SK-N-SH (cell line): ENCODE measurements at regions not wholly inside any gene's neighbourhood (a gene's known extent, or its start where the extent isn't known, plus 50 kb on each side); places are given as distances from the start of the nearest gene placed in this dataset.

Source experiments
- CTCF ChIA-PET: fragments of 300-600, 350-600 bp; formaldehyde crosslinking; extraction: SDS; loops from one replicate; lab custom pipeline; 2021; lab: Yijun Ruan, JAX
- POLR2A ChIA-PET: fragments of 350-600 bp; sonication (Branson Sonifier 250); formaldehyde crosslinking; extraction: SDS; loops from one replicate; lab custom pipeline; 2020; ENCODE audit warnings: antibody characterized with exemption, inconsistent platforms; lab: Yijun Ruan, JAX
- DNase-seq: peaks from one replicate; pipeline ENCODE4 v3.0.0; 2012
- H2AFZ ChIP-seq: fragments of 200-600 bp; sonication (generic); 2 replicates; pipeline ENCODE4 v1.8.1; 2016; ENCODE audit warnings: antibody characterized with exemption, mild to moderate bottlenecking, low read depth
- H3F3A ChIP-seq: fragments of 200-600 bp; sonication (generic); replicated peaks from 2 replicates; pipeline ENCODE3; 2016; ENCODE audit warnings: antibody characterized with exemption, mild to moderate bottlenecking; ENCODE audit not compliant: insufficient read depth
- H3K27ac ChIP-seq, 2 experiments: fragments of 200-500 bp in 1 of 2; fragments of 200-600 bp in 1 of 2; sonication (Bioruptor generic) in 1 of 2; sonication (generic), shearing (Covaris generic) in 1 of 2; 2 replicates each; pipeline versions ENCODE4 v1.5.1 to v1.6.1; 2014 to 2016; ENCODE audit warnings: low read depth in 2 of 2, inconsistent platforms in 1 of 2, low read length in 1 of 2, mild to moderate bottlenecking in 1 of 2, mixed read lengths in 1 of 2
- H3K27me3 ChIP-seq: fragments of 200-600 bp; sonication (generic), shearing (Covaris generic); 2 replicates; pipeline ENCODE4 v1.6.1; 2016; ENCODE audit warnings: mixed run types; ENCODE audit not compliant: insufficient read depth
- H3K36me3 ChIP-seq, 2 experiments: fragments of 200-500 bp in 1 of 2; fragments of 200-600 bp in 1 of 2; sonication (Bioruptor generic) in 1 of 2; sonication (generic) in 1 of 2; replicated peaks in 1 of 2; 2 replicates each; pipeline versions ENCODE3 to v1.5.1; 2014 to 2016; ENCODE audit warnings: low read length in 1 of 2, mild to moderate bottlenecking in 1 of 2; ENCODE audit not compliant: insufficient read depth in 2 of 2, control insufficient read depth in 1 of 2
- H3K4me1 ChIP-seq, 2 experiments: fragments of 200-500 bp in 1 of 2; fragments of 200-600 bp in 1 of 2; sonication (Bioruptor generic) in 1 of 2; sonication (generic), shearing (Covaris generic) in 1 of 2; 2 replicates each; pipeline versions ENCODE4 v1.5.1 to v1.6.1; 2014 to 2016; ENCODE audit warnings: low read depth in 1 of 2, low read length in 1 of 2, mixed run types in 1 of 2; ENCODE audit not compliant: insufficient read depth in 2 of 2, control insufficient read depth in 1 of 2
- H3K4me2 ChIP-seq: fragments of 200-600 bp; sonication (generic), shearing (Covaris generic); 2 replicates; pipeline ENCODE4 v1.6.1; 2017; ENCODE audit warnings: mixed run types
- H3K4me3 ChIP-seq, 2 experiments: fragments of 200-500 bp in 1 of 2; fragments of 200-600 bp in 1 of 2; sonication (Bioruptor generic) in 1 of 2; sonication (generic), shearing (Covaris generic) in 1 of 2; 2 replicates each; pipeline versions ENCODE4 v1.5.1 to v1.8.1; 2014 to 2016; ENCODE audit warnings: low read depth in 2 of 2, inconsistent platforms in 1 of 2, low read length in 1 of 2, mild to moderate bottlenecking in 1 of 2, mixed read lengths in 1 of 2, moderate library complexity in 1 of 2
- H3K79me2 ChIP-seq: fragments of 200-600 bp; sonication (generic); 2 replicates; pipeline ENCODE4 v1.8.1; 2017; ENCODE audit warnings: mild to moderate bottlenecking; ENCODE audit not compliant: insufficient read depth
- H3K9ac ChIP-seq: fragments of 200-600 bp; sonication (generic); 2 replicates; pipeline ENCODE4 v1.6.1; 2017; ENCODE audit warnings: mixed run types
- H3K9me2 ChIP-seq: fragments of 200-600 bp; sonication (generic); 2 replicates; pipeline ENCODE4 v1.6.1; 2017; ENCODE audit warnings: mixed run types
- H3K9me3 ChIP-seq: fragments of 200-600 bp; sonication (generic); 2 replicates; pipeline ENCODE4 v1.6.1; 2017; ENCODE audit warnings: mixed run types, mild to moderate bottlenecking, moderate library complexity
- H4K20me1 ChIP-seq: fragments of 200-600 bp; sonication (generic); 2 replicates; pipeline ENCODE4 v1.6.1; 2017; ENCODE audit warnings: mild to moderate bottlenecking, mixed run types; ENCODE audit not compliant: insufficient read depth
- CHD2 ChIP-seq: fragments of 150-350 bp; IDR thresholded peaks from 2 replicates; pipeline ENCODE4 v1.6.1; 2018; ENCODE audit warnings: low read length; ENCODE audit not compliant: partially characterized antibody
- CTCF ChIP-seq: fragments of 200-600 bp; sonication (generic); IDR thresholded peaks from 2 replicates; pipeline ENCODE4 v1.6.1; 2017; ENCODE audit warnings: antibody characterized with exemption, mild to moderate bottlenecking, moderate library complexity
- EZH2phosphoT487 ChIP-seq: fragments of 200-600 bp; sonication (generic); IDR thresholded peaks from 2 replicates; pipeline ENCODE4 v1.6.1; 2017; ENCODE audit warnings: low read depth, mixed run types, mild to moderate bottlenecking, antibody characterized with exemption, moderate library complexity, borderline replicate concordance
- FOSL2 ChIP-seq: IDR thresholded peaks from 2 replicates; pipeline ENCODE4 v1.4.0; 2012; ENCODE audit warnings: low read depth, mild to moderate bottlenecking, moderate library complexity, borderline replicate concordance
- FOXJ3 ChIP-seq: sonication (generic); formaldehyde crosslinking; IDR thresholded peaks from 2 replicates; pipeline ENCODE4 v1.5.1; 2020; ENCODE audit warnings: mild to moderate bottlenecking, missing genetic modification reagents
- GABPA ChIP-seq: IDR thresholded peaks from 2 replicates; pipeline ENCODE4 v1.4.0; 2012; ENCODE audit warnings: low read depth, mild to moderate bottlenecking
- GATA2 ChIP-seq: sonication (generic); formaldehyde crosslinking; IDR thresholded peaks from 2 replicates; pipeline ENCODE4 v1.5.0; 2020; ENCODE audit warnings: mild to moderate bottlenecking, missing genetic modification reagents
- POLR2AphosphoS5 ChIP-seq: IDR thresholded peaks from 2 replicates; pipeline ENCODE4 v1.6.1; 2012; ENCODE audit warnings: low read depth, low read length
- RXRA ChIP-seq: IDR thresholded peaks from 2 replicates; pipeline ENCODE4 v1.4.0; 2012; ENCODE audit warnings: low read depth, mild to moderate bottlenecking, borderline replicate concordance
- SIN3A ChIP-seq: IDR thresholded peaks from 2 replicates; pipeline ENCODE4 v1.6.1; 2012; ENCODE audit warnings: low read depth, mild to moderate bottlenecking, low read length, moderate library complexity, borderline replicate concordance
- SMC3 ChIP-seq: IDR thresholded peaks from 2 replicates; pipeline ENCODE4 v1.6.1; 2012; ENCODE audit warnings: low read depth, low read length, improper control_type of control experiment
- TAF1 ChIP-seq: IDR thresholded peaks from 2 replicates; pipeline ENCODE4 v1.6.1; 2012; ENCODE audit warnings: low read depth, mild to moderate bottlenecking, low read length, moderate library complexity, borderline replicate concordance
- TCF12 ChIP-seq: IDR thresholded peaks from 2 replicates; pipeline ENCODE4 v1.4.0; 2012
- ZBTB33 ChIP-seq: IDR thresholded peaks from 2 replicates; pipeline ENCODE4 v1.4.0; 2012; ENCODE audit warnings: low read depth, borderline replicate concordance
- WGBS: methylation state at CpG from one replicate; pipeline ENCODE4 v1.1.6; 2017; ENCODE audit warnings: low lambda C conversion rate; 5-methylcytosine and 5-hydroxymethylcytosine counted together
- TF ChIP-seq, protein P1 (sequence below): IDR thresholded peaks from 2 replicates; pipeline ENCODE4 v1.4.0; 2012; ENCODE audit warnings: low read depth

GRCh38 chr5:167895899-167896659 is 395.4 kb upstream of the WWC1 start:
- no peak overlapping the region for H2AFZ ChIP-seq
- no peak overlapping the region for H3K27ac ChIP-seq
- no peak for TF ChIP-seq TAF1
- TF ChIP-seq CHD2 = no peak
- TF ChIP-seq FOXJ3 (CRISPR knock-in tag) = no peak
- no peak for TF ChIP-seq GATA2
- TF ChIP-seq ZBTB33 = no peak
- TF ChIP-seq SIN3A = no peak
- no peak for TF ChIP-seq SMC3
- no peak for TF ChIP-seq RXRA
- TF ChIP-seq GABPA = no peak
- no peak for TF ChIP-seq FOSL2
- TF ChIP-seq, protein P1, sequence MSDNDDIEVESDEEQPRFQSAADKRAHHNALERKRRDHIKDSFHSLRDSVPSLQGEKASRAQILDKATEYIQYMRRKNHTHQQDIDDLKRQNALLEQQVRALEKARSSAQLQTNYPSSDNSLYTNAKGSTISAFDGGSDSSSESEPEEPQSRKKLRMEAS = no peak
- no peak for TF ChIP-seq TCF12
- no peak for TF ChIP-seq EZH2phosphoT487
- no peaks in the 10 kb centered on the region for H3K79me2 ChIP-seq
- H4K20me1 ChIP-seq = no peaks in the 10 kb centered on the region
- ChIA-PET POLR2A (no interaction called here), CTCF (interaction anchor here (0.8 to 1.2 kb wide), 2 partner anchors 53 to 135 kb away, joined by 3 to 4 read pairs; no protein-coding TSS in a partner anchor)
- no peak for DNase-seq
- H3K9me2 ChIP-seq = no peaks in the 10 kb centered on the region
- H3K36me3 ChIP-seq = no peaks in the 10 kb centered on the region
- no peak overlapping the region for H3K4me3 ChIP-seq
- no peak overlapping the region for H3K4me2 ChIP-seq
- H3K27me3 ChIP-seq = no peaks in the 10 kb centered on the region
- no peaks in the 10 kb centered on the region for H3K9me3 ChIP-seq
- H3K9ac ChIP-seq = no peak overlapping the region
- H3K4me1 ChIP-seq = peaks cover 0 to 8% of the 10 kb centered on the region in 2 experiments; a peak in 2 of 4 replicates
- 60% methylated on average over 8 of the region's 8 CpGs for WGBS
- no peaks in the 10 kb centered on the region for H3F3A ChIP-seq

DNA sequence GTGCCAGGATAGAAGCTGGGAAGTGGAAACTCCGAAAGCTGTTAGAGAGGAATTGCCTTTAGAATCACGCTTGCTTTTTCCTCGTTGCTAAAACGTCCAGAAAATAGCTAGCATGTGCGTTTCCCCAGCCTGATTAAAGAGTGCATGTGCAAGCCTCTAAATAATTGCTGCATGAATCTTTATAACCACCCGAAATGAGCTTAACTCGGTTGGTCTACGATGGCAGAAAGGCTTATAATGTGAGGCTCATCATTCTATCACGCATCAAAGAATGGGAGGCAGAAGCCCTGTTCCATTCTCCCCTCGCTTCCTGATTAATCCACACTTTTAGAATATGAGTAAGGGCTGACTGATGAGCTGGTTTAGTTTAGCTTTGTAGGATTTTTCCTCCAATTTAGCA is 394.6 kb upstream of the WWC1 start:
- Histone ChIP-seq H3K4me3 (no peak overlapping the region), H3K36me3 (no peaks in the 10 kb centered on the region), H4K20me1 (no peaks in the 10 kb centered on the region), H3K27ac (no peak overlapping the region), H3K4me1 (peaks cover 0 to 8% of the 10 kb centered on the region in 2 experiments; a peak in 2 of 4 replicates), H3K4me2 (no peak overlapping the region), H2AFZ (no peak overlapping the region), H3K9me3 (no peaks in the 10 kb centered on the region), H3K79me2 (no peaks in the 10 kb centered on the region), H3K9ac (no peak overlapping the region), H3F3A (no peaks in the 10 kb centered on the region), H3K9me2 (no peaks in the 10 kb centered on the region), H3K27me3 (no peaks in the 10 kb centered on the region)
- ChIA-PET POLR2A (no interaction called here), CTCF (interaction anchor here (0.6 to 0.8 kb wide), 2 partner anchors 54 to 300 kb away, joined by 3 read pairs; no protein-coding TSS in a partner anchor)
- TF ChIP-seq SMC3 (no peak), POLR2AphosphoS5 (no peak), EZH2phosphoT487 (no peak), ZBTB33 (no peak), CTCF (no peak)
- WGBS = 46% methylated on average over 10 of the region's 10 CpGs
- DNase-seq = no peak
